ENCODE measurements at regions not wholly inside any gene's neighbourhood (a gene's known extent, or its start where the extent isn't known, plus 50 kb on each side); places are given as distances from the start of the nearest gene placed in this dataset.

- no peak overlapping the region for H3K4me2 ChIP-seq (ENCODE audit: control insufficient read depth, extremely low read depth, insufficient read depth, low read depth, low read length)
- H3K4me3 ChIP-seq (ENCODE audit: control insufficient read depth in 2 of 3, extremely low read depth in 1 of 3, insufficient read depth in 2 of 3, low read depth in 1 of 3, low read length in 3 of 3): no peak overlapping the region
- no peaks in the 10 kb centered on the region for H3K9me3 ChIP-seq (ENCODE audit: control insufficient read depth, low read depth, low read length)
- H3K36me3 ChIP-seq (ENCODE audit: control insufficient read depth in 2 of 2, extremely low read depth in 1 of 2, insufficient read depth in 2 of 2, low read length in 2 of 2): no peaks in the 10 kb centered on the region
- peaks cover 14% of the 10 kb centered on the region for H3K27me3 ChIP-seq (ENCODE audit: control insufficient read depth, extremely low read depth, insufficient read depth, low read length)
- dilution Hi-C loops (cut with MboI; ENCODE audit: extremely low pct_ligation_motif_present, low sequenced_read_pairs): no loop called here
- no peaks in the 10 kb centered on the region for H3K4me1 ChIP-seq (ENCODE audit: control insufficient read depth, extremely low read depth, insufficient read depth, low read length)
- no peak overlapping the region for H3K9ac ChIP-seq (ENCODE audit: control insufficient read depth, extremely low read depth, insufficient read depth, low read length)
- TF ChIP-seq EZH2 (IDR thresholded peaks at IDR 0.05; ENCODE audit: low read length): no peak
- TF ChIP-seq, protein P1, sequence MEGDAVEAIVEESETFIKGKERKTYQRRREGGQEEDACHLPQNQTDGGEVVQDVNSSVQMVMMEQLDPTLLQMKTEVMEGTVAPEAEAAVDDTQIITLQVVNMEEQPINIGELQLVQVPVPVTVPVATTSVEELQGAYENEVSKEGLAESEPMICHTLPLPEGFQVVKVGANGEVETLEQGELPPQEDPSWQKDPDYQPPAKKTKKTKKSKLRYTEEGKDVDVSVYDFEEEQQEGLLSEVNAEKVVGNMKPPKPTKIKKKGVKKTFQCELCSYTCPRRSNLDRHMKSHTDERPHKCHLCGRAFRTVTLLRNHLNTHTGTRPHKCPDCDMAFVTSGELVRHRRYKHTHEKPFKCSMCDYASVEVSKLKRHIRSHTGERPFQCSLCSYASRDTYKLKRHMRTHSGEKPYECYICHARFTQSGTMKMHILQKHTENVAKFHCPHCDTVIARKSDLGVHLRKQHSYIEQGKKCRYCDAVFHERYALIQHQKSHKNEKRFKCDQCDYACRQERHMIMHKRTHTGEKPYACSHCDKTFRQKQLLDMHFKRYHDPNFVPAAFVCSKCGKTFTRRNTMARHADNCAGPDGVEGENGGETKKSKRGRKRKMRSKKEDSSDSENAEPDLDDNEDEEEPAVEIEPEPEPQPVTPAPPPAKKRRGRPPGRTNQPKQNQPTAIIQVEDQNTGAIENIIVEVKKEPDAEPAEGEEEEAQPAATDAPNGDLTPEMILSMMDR (optimal IDR thresholded peaks at IDR 0.05 in 1 of 3, IDR thresholded peaks at IDR 0.05 in 1 of 3, conservative IDR thresholded peaks at IDR 0.05 in 1 of 3; ENCODE audit: extremely low read depth in 1 of 3, insufficient read depth in 2 of 3, low read length in 3 of 3): no peak
- FAIRE-seq (no peak), DNase-seq (ENCODE audit: low read depth, low spot score) (no peak)
- H4K20me1 ChIP-seq (ENCODE audit: control insufficient read depth, extremely low read depth, insufficient read depth, low read length): no peaks in the 10 kb centered on the region
- H3K9me1 ChIP-seq (ENCODE audit: control insufficient read depth, extremely low read depth, insufficient read depth, low read length): no peaks in the 10 kb centered on the region
- no peaks in the 10 kb centered on the region for H3K79me2 ChIP-seq (ENCODE audit: control insufficient read depth, insufficient read depth, low read length)
- H3K27ac ChIP-seq (ENCODE audit: control insufficient read depth, insufficient read depth, low read length): no peak overlapping the region
- no peak overlapping the region for H2AFZ ChIP-seq (ENCODE audit: control insufficient read depth, low read length)
These were observed 206.9 kb upstream of the SIX2 start for GRCh38 chr2:45216118-45216517.

DNA sequence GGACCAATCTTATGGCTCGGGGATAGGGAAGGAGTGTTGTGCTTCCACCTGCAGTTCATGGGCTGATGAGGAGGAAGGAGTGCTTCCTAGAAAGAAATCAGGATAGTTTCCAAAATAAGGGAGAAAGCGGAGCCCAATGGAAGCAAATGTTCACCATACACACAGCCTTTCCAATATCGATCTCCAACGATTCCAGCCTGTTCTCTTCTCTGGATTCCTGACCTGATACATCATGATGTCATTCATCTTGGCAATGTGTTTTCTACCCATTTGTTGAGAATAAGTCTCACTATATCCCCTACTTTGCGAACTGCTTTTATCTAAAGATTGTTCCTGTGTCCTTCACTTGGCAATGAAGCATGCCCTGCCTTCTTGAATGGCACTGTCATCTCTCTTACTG, 205.3 kb upstream of the SIX2 start:
- H3K27me3 ChIP-seq (ENCODE audit: control insufficient read depth, extremely low read depth, insufficient read depth, low read length): peaks cover 5% of the 10 kb centered on the region
- H4K20me1 ChIP-seq (ENCODE audit: control insufficient read depth, extremely low read depth, insufficient read depth, low read length): no peaks in the 10 kb centered on the region
- no peak for DNase-seq (ENCODE audit: low read depth, low spot score)
- H3K36me3 ChIP-seq (ENCODE audit: control insufficient read depth in 2 of 2, extremely low read depth in 1 of 2, insufficient read depth in 2 of 2, low read length in 2 of 2): no peaks in the 10 kb centered on the region
- no peak for FAIRE-seq
- no peaks in the 10 kb centered on the region for H3K9me1 ChIP-seq (ENCODE audit: control insufficient read depth, extremely low read depth, insufficient read depth, low read length)
- TF ChIP-seq, protein P1 (optimal IDR thresholded peaks at IDR 0.05 in 1 of 3, IDR thresholded peaks at IDR 0.05 in 1 of 3, conservative IDR thresholded peaks at IDR 0.05 in 1 of 3; ENCODE audit: extremely low read depth in 1 of 3, insufficient read depth in 2 of 3, low read length in 3 of 3): no peak
- H3K4me2 ChIP-seq (ENCODE audit: control insufficient read depth, extremely low read depth, insufficient read depth, low read depth, low read length): no peak overlapping the region
- no peak overlapping the region for H3K4me3 ChIP-seq (ENCODE audit: control insufficient read depth in 2 of 3, extremely low read depth in 1 of 3, insufficient read depth in 2 of 3, low read depth in 1 of 3, low read length in 3 of 3)
- no peaks in the 10 kb centered on the region for H3K4me1 ChIP-seq (ENCODE audit: control insufficient read depth, extremely low read depth, insufficient read depth, low read length)
- no peaks in the 10 kb centered on the region for H3K9me3 ChIP-seq (ENCODE audit: control insufficient read depth, low read depth, low read length)
- no peaks in the 10 kb centered on the region for H3K79me2 ChIP-seq (ENCODE audit: control insufficient read depth, insufficient read depth, low read length)
- dilution Hi-C loops (cut with MboI; ENCODE audit: extremely low pct_ligation_motif_present, low sequenced_read_pairs): no loop called here
- H2AFZ ChIP-seq (ENCODE audit: control insufficient read depth, low read length): no peak overlapping the region
- no peak overlapping the region for H3K9ac ChIP-seq (ENCODE audit: control insufficient read depth, extremely low read depth, insufficient read depth, low read length)
- H3K27ac ChIP-seq (ENCODE audit: control insufficient read depth, insufficient read depth, low read length): no peak overlapping the region

All from keratinocyte (primary cell).